A673 (cell line): ENCODE measurements at regions not wholly inside any gene's neighbourhood (a gene's known extent, or its start where the extent isn't known, plus 50 kb on each side); places are given as distances from the start of the nearest gene placed in this dataset. TPM values are rescaled to one million over a fixed set of nuclear protein-coding genes. Genes with fewer than 3 reads are reported as not detected.

ENCODE experiments used
- BruUV-seq: library from RNA; stranded (reverse); fragments of 400-500 nt; replicated peaks from 2 replicates; lab custom pipeline; 2021; lab: Mats Ljungman, UMichigan
- CTCF ChIA-PET: fragments of 300-600 bp; sonication (Branson Sonifier 250); formaldehyde crosslinking; loops from one replicate; lab custom pipeline; 2022; ENCODE audit warnings: antibody characterized with exemption; lab: Charles Lee
- POLR2A ChIA-PET: fragments of 300-600 bp; sonication (Branson Sonifier 250); formaldehyde crosslinking; loops from one replicate; lab custom pipeline; 2022; ENCODE audit warnings: antibody characterized with exemption; ENCODE audit not compliant: low non-redundant PET; lab: Charles Lee
- DNase-seq: peaks from one replicate; pipeline ENCODE4 v3.0.0-alpha.2; 2015; ENCODE audit warnings: low spot score
- H3K27ac ChIP-seq: fragments of 200-600 bp; sonication (generic); 2 replicates; pipeline ENCODE4 v1.5.1; 2016; ENCODE audit warnings: mixed run types, low read depth, mild to moderate bottlenecking, mixed read lengths, antibody characterized with exemption, low read length; ENCODE audit not compliant: poor library complexity, severe bottlenecking
- H3K27me3 ChIP-seq: fragments of 200-600 bp; sonication (generic); replicated peaks from 2 replicates; pipeline ENCODE4 v1.6.1; 2017; ENCODE audit warnings: mixed run types, low read depth, mild to moderate bottlenecking, mixed read lengths, antibody characterized with exemption, low read length; ENCODE audit not compliant: insufficient read depth, poor library complexity
- H3K36me3 ChIP-seq: fragments of 200-600 bp; sonication (generic); 2 replicates; pipeline ENCODE4 v1.6.1; 2016; ENCODE audit warnings: mixed run types, mild to moderate bottlenecking, mixed read lengths, antibody characterized with exemption, low read length; ENCODE audit not compliant: insufficient read depth, poor library complexity, severe bottlenecking
- H3K4me1 ChIP-seq: fragments of 200-600 bp; sonication (generic); 2 replicates; pipeline ENCODE4 v1.6.1; 2017; ENCODE audit warnings: mixed run types, mild to moderate bottlenecking, mixed read lengths, antibody characterized with exemption, low read length; ENCODE audit not compliant: insufficient read depth, poor library complexity, severe bottlenecking
- H3K4me3 ChIP-seq: fragments of 200-600 bp; sonication (generic); 2 replicates; pipeline ENCODE4 v1.5.1; 2016; ENCODE audit warnings: low read depth, mixed run types, mild to moderate bottlenecking, mixed read lengths, low read length; ENCODE audit not compliant: poor library complexity, severe bottlenecking
- H3K9me3 ChIP-seq: fragments of 200-600 bp; sonication (generic); 2 replicates; pipeline ENCODE4 v1.6.1; 2016; ENCODE audit warnings: mixed run types, low read depth, mild to moderate bottlenecking, mixed read lengths, antibody characterized with exemption, low read length; ENCODE audit not compliant: poor library complexity, severe bottlenecking
- CTCF ChIP-seq: fragments of 300-800, 200-600 bp; sonication (generic); conservative IDR thresholded peaks from 2 replicates; pipeline ENCODE4 v1.5.1; 2017; ENCODE audit warnings: low read depth, mild to moderate bottlenecking, antibody characterized with exemption, low read length, moderate library complexity, mixed read lengths
- EZH2 ChIP-seq: fragments of 200-600 bp; sonication (generic); IDR thresholded peaks from 2 replicates; pipeline ENCODE4 v1.6.1; 2017; ENCODE audit warnings: borderline replicate concordance, low read depth, mild to moderate bottlenecking, mixed read lengths, antibody characterized with exemption, low read length; ENCODE audit not compliant: poor library complexity, severe bottlenecking
- intact Hi-C: fragments of 100-400 bp; cut with micrococcal nuclease; formaldehyde crosslinking; loops from one replicate; pipeline ENCODE4 v1.10.0; 2022; ENCODE audit not compliant: unreplicated experiment
- microRNA-seq: library from miRNA; unstranded; fragments of <30 nt; microRNA quantifications from one replicate; pipeline ENCODE4 v1.2.0, GENCODE V29; 2021

- intact Hi-C loops, result no loop called here
- DNase-seq, result no peak
- ChIA-PET CTCF (no interaction called here), POLR2A (no interaction called here)
- Histone ChIP-seq H3K4me3 (no peak overlapping the region), H3K4me1 (no peaks in the 10 kb centered on the region), H3K27ac (no peak overlapping the region), H3K36me3 (no peaks in the 10 kb centered on the region), H3K9me3 (no peaks in the 10 kb centered on the region), H3K27me3 (peaks cover 7% of the 10 kb centered on the region)
- TF ChIP-seq CTCF (no peak), EZH2 (no peak)
- BruUV-seq, result no TSS peak
Measured at GRCh38 chr4:170145120-170145519, 55.4 kb upstream of the AADAT start.

- Histone ChIP-seq H3K4me1 (no peaks in the 10 kb centered on the region), H3K4me3 (no peak overlapping the region), H3K36me3 (no peaks in the 10 kb centered on the region), H3K9me3 (no peaks in the 10 kb centered on the region), H3K27me3 (peaks cover 7% of the 10 kb centered on the region), H3K27ac (no peak overlapping the region)
- BruUV-seq, result no TSS peak
- no peak for TF ChIP-seq EZH2
- no peak for TF ChIP-seq CTCF
- POLR2A ChIA-PET, result no interaction called here
- no peak for DNase-seq
- CTCF ChIA-PET, result no interaction called here
- intact Hi-C loops, result loop anchor here (5.0 kb wide), 1 partner anchor 713 kb away; no protein-coding TSS in a partner anchor
Measured at GRCh38 chr4:170139764-170140163, 50.0 kb upstream of the AADAT start.

Small RNAs in the stretch of these regions (microRNA-seq; reads per million reads assigned to microRNA genes)
- gene MIR6082, result not detected
